HS-5 (cell line): ENCODE measurements at regions not wholly inside any gene's neighbourhood (a gene's known extent, or its start where the extent isn't known, plus 50 kb on each side); places are given as distances from the start of the nearest gene placed in this dataset.

ENCODE experiments used
- DNase-seq: peaks from one replicate; pipeline ENCODE4 v3.0.0-alpha.2; 2012; ENCODE audit warnings: low read depth

GRCh38 chr3:22940285-22940684 lies 262.8 kb upstream of the UBE2E2 start:
- no peak for DNase-seq

GRCh38 chr3:22942981-22943380 lies 260.1 kb upstream of the UBE2E2 start:
- DNase-seq: no peak

GRCh38 chr3:22947851-22948250 lies 255.3 kb upstream of the UBE2E2 start:
- no peak for DNase-seq

GRCh38 chr3:22951910-22952309 lies 251.2 kb upstream of the UBE2E2 start:
- no peak for DNase-seq

- DNase-seq: no peak
Observed at GRCh38 chr3:22952860-22953259, 250.3 kb upstream of the UBE2E2 start.

GRCh38 chr3:22959593-22959992 lies 243.5 kb upstream of the UBE2E2 start:
- DNase-seq: no peak

- no peak for DNase-seq
Observed at GRCh38 chr3:22960105-22960984, 242.8 kb upstream of the UBE2E2 start.

- no peak for DNase-seq
Observed at GRCh38 chr3:22962244-22962643, 240.9 kb upstream of the UBE2E2 start.

- DNase-seq: no peak
Observed at GRCh38 chr3:22966349-22966748, 236.8 kb upstream of the UBE2E2 start.

- no peak for DNase-seq
Observed at GRCh38 chr3:22969276-22969675, 233.9 kb upstream of the UBE2E2 start.

- no peak for DNase-seq
Observed at GRCh38 chr3:22971497-22971896, 231.6 kb upstream of the UBE2E2 start.

- no peak for DNase-seq
Observed at GRCh38 chr3:22977042-22977441, 226.1 kb upstream of the UBE2E2 start.

GRCh38 chr3:22977650-22978289 lies 225.4 kb upstream of the UBE2E2 start:
- DNase-seq: no peak

GRCh38 chr3:22979581-22979980 lies 223.5 kb upstream of the UBE2E2 start:
- DNase-seq: no peak

GRCh38 chr3:22980346-22980745 lies 222.8 kb upstream of the UBE2E2 start:
- DNase-seq: no peak

- DNase-seq: no peak
Observed at GRCh38 chr3:22981166-22981565, 222.0 kb upstream of the UBE2E2 start.

- DNase-seq: no peak
Observed at GRCh38 chr3:22981861-22982260, 221.3 kb upstream of the UBE2E2 start.

- no peak for DNase-seq
Observed at GRCh38 chr3:22982981-22983587, 220.0 kb upstream of the UBE2E2 start.

GRCh38 chr3:22986958-22987357 lies 216.2 kb upstream of the UBE2E2 start:
- no peak for DNase-seq

GRCh38 chr3:22988566-22988965 lies 214.6 kb upstream of the UBE2E2 start:
- DNase-seq: no peak

- DNase-seq: no peak
Observed at GRCh38 chr3:22989716-22990115, 213.4 kb upstream of the UBE2E2 start.

GRCh38 chr3:22990291-22991200 lies 212.6 kb upstream of the UBE2E2 start:
- DNase-seq: no peak
